Lower leg skin (tissue), 4 donors: ENCODE measurements at regions not wholly inside any gene's neighbourhood (a gene's known extent, or its start where the extent isn't known, plus 50 kb on each side); places are given as distances from the start of the nearest gene placed in this dataset.

Experiments used
- DNase-seq, 2 donors: peaks; one replicate each; pipeline ENCODE4 v3.0.0-alpha.2; 2019; ENCODE audit warnings: low spot score in 2 of 2
- H3K4me3 ChIP-seq: fragments of 200-600 bp; sonication (generic); 2 replicates; pipeline ENCODE4 v1.5.1; 2017; ENCODE audit warnings: mild to moderate bottlenecking, low read depth; ENCODE audit not compliant: poor library complexity, severe bottlenecking
- CTCF ChIP-seq, 3 donors: fragments of 450-650 bp; IDR thresholded peaks; one replicate each; pipeline ENCODE4 v1.5.1; 2016; ENCODE audit warnings: antibody characterized with exemption in 3 of 3, mild to moderate bottlenecking in 3 of 3, moderate library complexity in 2 of 3
- POLR2A ChIP-seq, 2 donors: fragments of 450-650 bp; IDR thresholded peaks; one replicate each; pipeline ENCODE4 v1.6.1; 2016 to 2017; ENCODE audit warnings: antibody characterized with exemption in 2 of 2, mild to moderate bottlenecking in 1 of 2, moderate library complexity in 1 of 2
- WGBS, 2 donors: methylation state at CpG; one replicate each; pipeline ENCODE4 v1.1.5; 2018; 5-methylcytosine and 5-hydroxymethylcytosine counted together
- intact Hi-C: fragments of 100-400 bp; cut with DNase I; formaldehyde crosslinking; loops from one replicate; pipeline ENCODE4 v1.15.0; 2023; ENCODE audit warnings: low total_unique reads

GRCh38 chr4:173899813-173900212 lies 369.8 kb upstream of the HAND2 start:
- no peak overlapping the region for H3K4me3 ChIP-seq
- intact Hi-C loops = no loop called here
- no peak for DNase-seq
- 94 to 98% methylated on average over 2 of the region's 2 CpGs for WGBS, 2 donors
- TF ChIP-seq POLR2A (IDR thresholded peaks at IDR 0.05) (no peak), CTCF (IDR thresholded peaks at IDR 0.05) (no peak)

GRCh38 chr4:173891072-173891471 lies 361.0 kb upstream of the HAND2 start:
- 87 to 91% methylated on average over 3 of the region's 3 CpGs for WGBS, 2 donors
- no peak overlapping the region for H3K4me3 ChIP-seq
- intact Hi-C loops = no loop called here

GRCh38 chr4:173883821-173884220 lies 353.8 kb upstream of the HAND2 start:
- no peak for DNase-seq
- TF ChIP-seq POLR2A (IDR thresholded peaks at IDR 0.05) = no peak
- TF ChIP-seq CTCF (IDR thresholded peaks at IDR 0.05) = no peak
- no peak overlapping the region for H3K4me3 ChIP-seq
- intact Hi-C loops = no loop called here
- 87 to 91% methylated on average over 4 of the region's 4 CpGs for WGBS, 2 donors

More at GRCh38 chr4:173891072-173891471, 361.0 kb upstream of the HAND2 start:
- TF ChIP-seq POLR2A (IDR thresholded peaks at IDR 0.05) (no peak), CTCF (IDR thresholded peaks at IDR 0.05) (no peak)
- DNase-seq = no peak

GRCh38 chr4:173880897-173881296 lies 350.9 kb upstream of the HAND2 start:
- DNase-seq = no peak
- no peak overlapping the region for H3K4me3 ChIP-seq
- WGBS, 2 donors = 39 to 44% methylated on average over 1 of the region's 1 CpG
- intact Hi-C loops = no loop called here
- TF ChIP-seq POLR2A (IDR thresholded peaks at IDR 0.05) (no peak), CTCF (IDR thresholded peaks at IDR 0.05) (no peak)

GRCh38 chr4:173879509-173879908 lies 349.5 kb upstream of the HAND2 start:
- no peak for DNase-seq
- WGBS, 2 donors = 33 to 52% methylated on average over 5 of the region's 5 CpGs
- intact Hi-C loops = no loop called here
- no peak for TF ChIP-seq POLR2A (IDR thresholded peaks at IDR 0.05)
- no peak for TF ChIP-seq CTCF (IDR thresholded peaks at IDR 0.05)
- no peak overlapping the region for H3K4me3 ChIP-seq

- 41 to 43% methylated on average over 5 of the region's 5 CpGs for WGBS, 2 donors
- H3K4me3 ChIP-seq = no peak overlapping the region
- peak in 1 of 2 donors; percentile 39 for DNase-seq
- intact Hi-C loops = no loop called here
- TF ChIP-seq POLR2A (IDR thresholded peaks at IDR 0.05) (no peak), CTCF (IDR thresholded peaks at IDR 0.05) (no peak)
Observed at GRCh38 chr4:173878701-173879100, 348.7 kb upstream of the HAND2 start.
